GM23338 (cell line): ENCODE measurements at regions not wholly inside any gene's neighbourhood (a gene's known extent, or its start where the extent isn't known, plus 50 kb on each side); places are given as distances from the start of the nearest gene placed in this dataset.

Experiments
- ATAC-seq: fragments of 200-7000 bp; cut with Tn5 transposase; 3 replicates; pipeline ENCODE4 v1.9.1; 2020
- DNase-seq: peaks from one replicate; pipeline ENCODE4 v3.0.0-alpha.2; 2015; ENCODE audit warnings: low spot score
- H2AFZ ChIP-seq: fragments of 200-600 bp; sonication (generic); 2 replicates; pipeline ENCODE4 v1.8.0; 2016; ENCODE audit warnings: antibody characterized with exemption, mild to moderate bottlenecking, moderate library complexity
- H3F3A ChIP-seq: fragments of 200-600 bp; sonication (generic); replicated peaks from 2 replicates; pipeline ENCODE4 v1.8.0; 2017; ENCODE audit warnings: antibody characterized with exemption, mixed run types, low read depth
- H3K27ac ChIP-seq: fragments of 200-600 bp; sonication (generic); 2 replicates; pipeline ENCODE4 v1.6.1; 2016; ENCODE audit warnings: low read depth
- H3K27me3 ChIP-seq: fragments of 200-600 bp; sonication (generic); 2 replicates; pipeline ENCODE4 v1.8.0; 2016; ENCODE audit warnings: mild to moderate bottlenecking, mixed run types, moderate library complexity; ENCODE audit not compliant: insufficient read depth
- H3K36me3 ChIP-seq: fragments of 200-600 bp; sonication (generic); 2 replicates; pipeline ENCODE4 v1.8.0; 2016; ENCODE audit warnings: mild to moderate bottlenecking; ENCODE audit not compliant: insufficient read depth
- H3K4me1 ChIP-seq: fragments of 200-600 bp; sonication (generic); 2 replicates; pipeline ENCODE4 v1.8.0; 2016; ENCODE audit warnings: mild to moderate bottlenecking, moderate library complexity; ENCODE audit not compliant: insufficient read depth
- H3K4me2 ChIP-seq: fragments of 200-600 bp; sonication (generic); 2 replicates; pipeline ENCODE4 v1.7.1; 2017; ENCODE audit warnings: mixed run types
- H3K4me3 ChIP-seq: fragments of 200-600 bp; sonication (generic); 2 replicates; pipeline ENCODE4 v1.6.1; 2016; ENCODE audit warnings: mixed run types
- H3K79me2 ChIP-seq: fragments of 200-600 bp; sonication (generic); replicated peaks from 2 replicates; pipeline ENCODE4 v1.8.0; 2017; ENCODE audit warnings: mild to moderate bottlenecking; ENCODE audit not compliant: insufficient read depth
- H3K9me2 ChIP-seq: fragments of 200-600 bp; sonication (generic); 2 replicates; pipeline ENCODE4 v1.8.0; 2017; ENCODE audit not compliant: insufficient read depth
- H4K20me1 ChIP-seq: fragments of 200-600 bp; sonication (generic); replicated peaks from 2 replicates; pipeline ENCODE4 v1.8.0; 2017; ENCODE audit warnings: mild to moderate bottlenecking; ENCODE audit not compliant: insufficient read depth
- H3K27ac Mint-ChIP-seq: 2 replicates; pipeline ENCODE4 v1.8.0; 2020; ENCODE audit warnings: inconsistent platforms, mild to moderate bottlenecking, moderate library complexity, mixed read lengths
- H3K27me3 Mint-ChIP-seq: 3 replicates; pipeline ENCODE4 v1.8.0; 2022; ENCODE audit warnings: low read depth, mild to moderate bottlenecking, moderate library complexity, mixed read lengths, inconsistent platforms; ENCODE audit not compliant: insufficient read depth, poor library complexity
- H3K36me3 Mint-ChIP-seq: 3 replicates; pipeline ENCODE4 v1.8.0; 2021; ENCODE audit warnings: low read depth, mild to moderate bottlenecking, inconsistent platforms, moderate library complexity, mixed read lengths
- H3K4me1 Mint-ChIP-seq: 3 replicates; pipeline ENCODE4 v1.8.0; 2020; ENCODE audit warnings: mild to moderate bottlenecking, inconsistent platforms, mixed read lengths
- H3K4me3 Mint-ChIP-seq: 3 replicates; pipeline ENCODE4 v1.8.0; 2021; ENCODE audit warnings: moderate library complexity, mild to moderate bottlenecking, inconsistent platforms, mixed read lengths
- H3K9me3 Mint-ChIP-seq: 3 replicates; pipeline ENCODE4 v1.8.0; 2020; ENCODE audit warnings: moderate library complexity, mild to moderate bottlenecking, inconsistent platforms, mixed read lengths
- CREB1 ChIP-seq: fragments of 250-450 bp; sonication (Bioruptor Pico); IDR thresholded peaks from 2 replicates; pipeline ENCODE4 v1.5.0; 2020; ENCODE audit warnings: low read depth, mild to moderate bottlenecking, moderate library complexity
- CTCF ChIP-seq, 2 experiments: fragments of 200-600 bp in 1 of 2; sonication (generic) in 1 of 2; conservative IDR thresholded peaks; 2 replicates each; pipeline versions ENCODE4 v1.5.1 to v1.6.1; 2016 to 2017; ENCODE audit warnings: antibody characterized with exemption in 2 of 2, low read depth in 2 of 2, mild to moderate bottlenecking in 2 of 2, moderate library complexity in 1 of 2
- EZH2 ChIP-seq: fragments of 200-600 bp; sonication (generic); IDR thresholded peaks from one replicate; pipeline ENCODE4 v1.8.0; 2017; ENCODE audit warnings: antibody characterized with exemption, mild to moderate bottlenecking, low read depth; ENCODE audit not compliant: unreplicated experiment
- EZH2phosphoT487 ChIP-seq: fragments of 200-600 bp; sonication (generic); IDR thresholded peaks from one replicate; pipeline ENCODE4 v1.8.1; 2018; ENCODE audit warnings: antibody characterized with exemption; ENCODE audit not compliant: unreplicated experiment
- JUNB ChIP-seq: IDR thresholded peaks from one replicate; pipeline ENCODE4 v1.6.1; 2016; ENCODE audit warnings: antibody characterized with exemption; ENCODE audit not compliant: unreplicated experiment
- NANOG ChIP-seq: IDR thresholded peaks from 2 replicates; pipeline ENCODE4 v1.6.1; 2016; ENCODE audit warnings: antibody characterized with exemption, borderline replicate concordance
- POLR2AphosphoS5 ChIP-seq: IDR thresholded peaks from 2 replicates; pipeline ENCODE4 v1.6.1; 2016; ENCODE audit warnings: antibody characterized with exemption, low read depth
- REST ChIP-seq: IDR thresholded peaks from one replicate; pipeline ENCODE4 v1.6.1; 2018; ENCODE audit warnings: antibody characterized with exemption; ENCODE audit not compliant: unreplicated experiment
- STAT1 ChIP-seq: IDR thresholded peaks from one replicate; pipeline ENCODE4 v1.6.1; 2016; ENCODE audit warnings: antibody characterized with exemption; ENCODE audit not compliant: unreplicated experiment
- ZNF114 ChIP-seq: fragments of 250-450 bp; sonication (Bioruptor Pico); IDR thresholded peaks from 2 replicates; pipeline ENCODE4 v1.5.0; 2020; ENCODE audit warnings: mild to moderate bottlenecking, moderate library complexity
- ZNF331 ChIP-seq: fragments of 250-450 bp; sonication (Bioruptor Pico); IDR thresholded peaks from 2 replicates; pipeline ENCODE4 v1.5.0; 2020; ENCODE audit warnings: low read depth, mild to moderate bottlenecking, moderate library complexity
- TF ChIP-seq, protein P1 (sequence below): fragments of 250-450 bp; sonication (Bioruptor Pico); IDR thresholded peaks from 2 replicates; pipeline ENCODE4 v1.5.0; 2020; ENCODE audit warnings: mild to moderate bottlenecking, moderate library complexity

DNA sequence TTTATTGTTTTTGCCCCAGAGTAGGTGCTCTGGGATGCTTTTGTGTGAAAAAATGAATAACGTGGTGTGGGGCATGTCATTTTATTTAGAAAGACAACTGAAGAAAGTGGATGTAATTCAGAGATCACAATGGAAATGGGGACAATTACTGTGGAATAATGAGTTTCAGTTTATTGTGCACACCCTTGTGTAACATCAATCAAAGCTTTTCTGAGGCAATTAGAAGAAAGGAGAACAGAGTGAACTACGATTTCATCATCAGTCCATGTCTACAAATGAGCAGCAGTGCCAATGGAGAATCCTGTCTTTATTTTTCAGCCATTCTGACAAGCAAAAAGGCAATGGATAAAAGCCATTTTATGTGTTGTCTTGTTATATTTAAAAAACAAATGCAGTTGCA, 339.2 kb downstream of the TMA16 start:
- H3K9me3 Mint-ChIP-seq, result no peaks in the 10 kb centered on the region
- H3K4me3 Mint-ChIP-seq, result no peak overlapping the region
- H3K4me1 Mint-ChIP-seq, result no peaks in the 10 kb centered on the region
- no peaks in the 10 kb centered on the region for H3K36me3 Mint-ChIP-seq
- no peaks in the 10 kb centered on the region for H3F3A ChIP-seq
- no peak overlapping the region for H3K4me3 ChIP-seq
- no peaks in the 10 kb centered on the region for H3K27me3 ChIP-seq
- H3K27ac Mint-ChIP-seq, result no peak overlapping the region
- H4K20me1 ChIP-seq, result no peaks in the 10 kb centered on the region
- ATAC-seq, result no peak
- no peak for TF ChIP-seq NANOG
- H3K36me3 ChIP-seq, result no peaks in the 10 kb centered on the region
- H3K79me2 ChIP-seq, result no peaks in the 10 kb centered on the region
- H3K27me3 Mint-ChIP-seq, result no peaks in the 10 kb centered on the region
- H3K27ac ChIP-seq, result no peak overlapping the region
- H3K4me2 ChIP-seq, result no peak overlapping the region
- no peak for DNase-seq
- H3K9me2 ChIP-seq, result no peaks in the 10 kb centered on the region
- H2AFZ ChIP-seq, result no peak overlapping the region
- H3K4me1 ChIP-seq, result no peaks in the 10 kb centered on the region

DNA sequence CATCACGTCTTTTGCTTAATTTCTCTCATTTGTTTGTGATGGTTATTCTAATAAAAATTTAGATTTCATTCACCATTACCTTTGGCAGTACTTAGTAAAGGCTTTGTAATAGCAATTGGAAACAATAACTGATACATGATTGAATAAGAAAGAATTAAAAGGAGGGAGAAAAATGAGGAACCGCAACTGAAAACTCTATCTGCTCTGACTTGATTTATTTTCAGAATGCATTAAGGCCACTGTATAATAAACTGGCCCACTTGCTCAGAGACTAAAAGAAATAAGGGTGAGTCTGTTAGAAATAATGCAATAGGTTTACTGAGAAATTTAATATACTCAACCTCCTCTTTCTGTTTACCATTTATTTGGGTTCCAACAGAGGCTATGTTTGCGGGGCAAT, 351.5 kb downstream of the TMA16 start:
- no peaks in the 10 kb centered on the region for H3K27me3 ChIP-seq
- no peaks in the 10 kb centered on the region for H3F3A ChIP-seq
- no peaks in the 10 kb centered on the region for H3K4me1 ChIP-seq
- H3K27ac ChIP-seq, result no peak overlapping the region
- H2AFZ ChIP-seq, result no peak overlapping the region
- Mint-ChIP-seq H3K4me1 (no peaks in the 10 kb centered on the region), H3K27me3 (no peaks in the 10 kb centered on the region), H3K27ac (no peak overlapping the region), H3K4me3 (no peak overlapping the region), H3K9me3 (no peaks in the 10 kb centered on the region), H3K36me3 (no peaks in the 10 kb centered on the region)
- H3K9me2 ChIP-seq, result no peaks in the 10 kb centered on the region
- H4K20me1 ChIP-seq, result no peaks in the 10 kb centered on the region
- H3K36me3 ChIP-seq, result no peaks in the 10 kb centered on the region
- ATAC-seq (no peak), DNase-seq (no peak)
- no peaks in the 10 kb centered on the region for H3K79me2 ChIP-seq
- no peak overlapping the region for H3K4me3 ChIP-seq
- no peak overlapping the region for H3K4me2 ChIP-seq
- TF ChIP-seq REST, result no peak
- TF ChIP-seq EZH2phosphoT487, result no peak
- TF ChIP-seq STAT1, result no peak
- no peak for TF ChIP-seq EZH2
- TF ChIP-seq, protein P1, sequence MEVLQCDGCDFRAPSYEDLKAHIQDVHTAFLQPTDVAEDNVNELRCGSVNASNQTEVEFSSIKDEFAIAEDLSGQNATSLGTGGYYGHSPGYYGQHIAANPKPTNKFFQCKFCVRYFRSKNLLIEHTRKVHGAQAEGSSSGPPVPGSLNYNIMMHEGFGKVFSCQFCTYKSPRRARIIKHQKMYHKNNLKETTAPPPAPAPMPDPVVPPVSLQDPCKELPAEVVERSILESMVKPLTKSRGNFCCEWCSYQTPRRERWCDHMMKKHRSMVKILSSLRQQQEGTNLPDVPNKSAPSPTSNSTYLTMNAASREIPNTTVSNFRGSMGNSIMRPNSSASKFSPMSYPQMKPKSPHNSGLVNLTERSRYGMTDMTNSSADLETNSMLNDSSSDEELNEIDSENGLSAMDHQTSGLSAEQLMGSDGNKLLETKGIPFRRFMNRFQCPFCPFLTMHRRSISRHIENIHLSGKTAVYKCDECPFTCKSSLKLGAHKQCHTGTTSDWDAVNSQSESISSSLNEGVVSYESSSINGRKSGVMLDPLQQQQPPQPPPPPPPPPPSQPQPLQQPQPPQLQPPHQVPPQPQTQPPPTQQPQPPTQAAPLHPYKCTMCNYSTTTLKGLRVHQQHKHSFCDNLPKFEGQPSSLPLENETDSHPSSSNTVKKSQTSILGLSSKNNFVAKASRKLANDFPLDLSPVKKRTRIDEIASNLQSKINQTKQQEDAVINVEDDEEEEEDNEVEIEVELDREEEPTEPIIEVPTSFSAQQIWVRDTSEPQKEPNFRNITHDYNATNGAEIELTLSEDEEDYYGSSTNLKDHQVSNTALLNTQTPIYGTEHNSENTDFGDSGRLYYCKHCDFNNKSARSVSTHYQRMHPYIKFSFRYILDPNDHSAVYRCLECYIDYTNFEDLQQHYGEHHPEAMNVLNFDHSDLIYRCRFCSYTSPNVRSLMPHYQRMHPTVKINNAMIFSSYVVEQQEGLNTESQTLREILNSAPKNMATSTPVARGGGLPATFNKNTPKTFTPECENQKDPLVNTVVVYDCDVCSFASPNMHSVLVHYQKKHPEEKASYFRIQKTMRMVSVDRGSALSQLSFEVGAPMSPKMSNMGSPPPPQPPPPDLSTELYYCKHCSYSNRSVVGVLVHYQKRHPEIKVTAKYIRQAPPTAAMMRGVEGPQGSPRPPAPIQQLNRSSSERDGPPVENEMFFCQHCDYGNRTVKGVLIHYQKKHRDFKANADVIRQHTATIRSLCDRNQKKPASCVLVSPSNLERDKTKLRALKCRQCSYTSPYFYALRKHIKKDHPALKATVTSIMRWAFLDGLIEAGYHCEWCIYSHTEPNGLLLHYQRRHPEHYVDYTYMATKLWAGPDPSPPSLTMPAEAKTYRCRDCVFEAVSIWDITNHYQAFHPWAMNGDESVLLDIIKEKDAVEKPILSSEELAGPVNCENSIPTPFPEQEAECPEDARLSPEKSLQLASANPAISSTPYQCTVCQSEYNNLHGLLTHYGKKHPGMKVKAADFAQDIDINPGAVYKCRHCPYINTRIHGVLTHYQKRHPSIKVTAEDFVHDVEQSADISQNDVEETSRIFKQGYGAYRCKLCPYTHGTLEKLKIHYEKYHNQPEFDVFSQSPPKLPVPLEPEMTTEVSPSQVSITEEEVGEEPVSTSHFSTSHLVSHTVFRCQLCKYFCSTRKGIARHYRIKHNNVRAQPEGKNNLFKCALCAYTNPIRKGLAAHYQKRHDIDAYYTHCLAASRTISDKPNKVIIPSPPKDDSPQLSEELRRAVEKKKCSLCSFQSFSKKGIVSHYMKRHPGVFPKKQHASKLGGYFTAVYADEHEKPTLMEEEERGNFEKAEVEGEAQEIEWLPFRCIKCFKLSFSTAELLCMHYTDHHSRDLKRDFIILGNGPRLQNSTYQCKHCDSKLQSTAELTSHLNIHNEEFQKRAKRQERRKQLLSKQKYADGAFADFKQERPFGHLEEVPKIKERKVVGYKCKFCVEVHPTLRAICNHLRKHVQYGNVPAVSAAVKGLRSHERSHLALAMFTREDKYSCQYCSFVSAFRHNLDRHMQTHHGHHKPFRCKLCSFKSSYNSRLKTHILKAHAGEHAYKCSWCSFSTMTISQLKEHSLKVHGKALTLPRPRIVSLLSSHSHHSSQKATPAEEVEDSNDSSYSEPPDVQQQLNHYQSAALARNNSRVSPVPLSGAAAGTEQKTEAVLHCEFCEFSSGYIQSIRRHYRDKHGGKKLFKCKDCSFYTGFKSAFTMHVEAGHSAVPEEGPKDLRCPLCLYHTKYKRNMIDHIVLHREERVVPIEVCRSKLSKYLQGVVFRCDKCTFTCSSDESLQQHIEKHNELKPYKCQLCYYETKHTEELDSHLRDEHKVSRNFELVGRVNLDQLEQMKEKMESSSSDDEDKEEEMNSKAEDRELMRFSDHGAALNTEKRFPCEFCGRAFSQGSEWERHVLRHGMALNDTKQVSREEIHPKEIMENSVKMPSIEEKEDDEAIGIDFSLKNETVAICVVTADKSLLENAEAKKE (CRISPR knock-in tag), result no peak
- TF ChIP-seq CREB1, result no peak
- no peak for TF ChIP-seq POLR2AphosphoS5
- TF ChIP-seq ZNF114 (CRISPR knock-in tag), result no peak
- no peak for TF ChIP-seq ZNF331 (CRISPR knock-in tag)
- TF ChIP-seq JUNB, result no peak
- TF ChIP-seq NANOG, result no peak
- no peak for TF ChIP-seq CTCF (conservative IDR thresholded peaks at IDR 0.05; ENCODE audit: low read depth in 2 of 2)
